Mesenchymal stem cell (in vitro differentiated cells and primary cell): ENCODE measurements at regions not wholly inside any gene's neighbourhood (a gene's known extent, or its start where the extent isn't known, plus 50 kb on each side); places are given as distances from the start of the nearest gene placed in this dataset.
A peak's percentile ranks its signal among the peaks of the same experiment; 100 is the strongest.
"Not testable (repeated sequence)": the region's sequence is repeated elsewhere in the genome, so short reads cannot be mapped to it uniquely, and the experiment has no call there.

Experiments used
- DNase-seq: peaks from one replicate; pipeline ENCODE4 v3.0.0-alpha.2; 2013
- H2AFZ ChIP-seq: one replicate; pipeline ENCODE4 v1.6.1; 2013; ENCODE audit warnings: low read depth, mild to moderate bottlenecking, control low read depth, inconsistent platforms, low read length, moderate library complexity
- H2AK5ac ChIP-seq: 2 replicates; pipeline ENCODE4 v1.6.1; 2013; ENCODE audit warnings: low read length, moderate library complexity, mild to moderate bottlenecking, inconsistent platforms; ENCODE audit not compliant: severe bottlenecking
- H2BK120ac ChIP-seq: one replicate; pipeline ENCODE4 v1.6.1; 2013; ENCODE audit warnings: low read depth, mild to moderate bottlenecking, inconsistent platforms, low read length, moderate library complexity
- H2BK12ac ChIP-seq, 2 experiments: one replicate each; pipeline ENCODE4 v1.6.1; 2013; ENCODE audit warnings: inconsistent platforms in 2 of 2, low read length in 2 of 2, mild to moderate bottlenecking in 2 of 2, moderate library complexity in 2 of 2, control low read depth in 1 of 2
- H2BK15ac ChIP-seq: one replicate; pipeline ENCODE4 v1.6.1; 2013; ENCODE audit warnings: mild to moderate bottlenecking, low read depth, inconsistent platforms; ENCODE audit not compliant: poor library complexity, severe bottlenecking
- H2BK5ac ChIP-seq: 2 replicates; pipeline ENCODE4 v1.6.1; 2013; ENCODE audit warnings: low read depth, mild to moderate bottlenecking, low read length, control low read depth, inconsistent platforms; ENCODE audit not compliant: poor library complexity, severe bottlenecking
- H3K14ac ChIP-seq, 2 experiments: one replicate each; pipeline ENCODE4 v1.6.1; 2013; ENCODE audit warnings: inconsistent platforms in 2 of 2, low read length in 2 of 2, control low read depth in 1 of 2, mild to moderate bottlenecking in 1 of 2, moderate library complexity in 1 of 2
- H3K18ac ChIP-seq, 2 experiments: one replicate each; pipeline ENCODE4 v1.6.1; 2013; ENCODE audit warnings: inconsistent platforms in 2 of 2, low read length in 2 of 2, control low read depth in 1 of 2, low read depth in 1 of 2, mild to moderate bottlenecking in 1 of 2
- H3K23ac ChIP-seq, 2 experiments: one replicate each; pipeline ENCODE4 v1.6.1; 2013; ENCODE audit warnings: inconsistent platforms in 2 of 2, low read length in 2 of 2, mild to moderate bottlenecking in 2 of 2, moderate library complexity in 2 of 2, control low read depth in 1 of 2
- H3K27ac ChIP-seq: 2 replicates; pipeline ENCODE4 v1.5.1; 2013; ENCODE audit warnings: mild to moderate bottlenecking, moderate library complexity, low read length, control low read depth, inconsistent platforms; ENCODE audit not compliant: poor library complexity, severe bottlenecking
- H3K27me3 ChIP-seq, 2 experiments: 2 replicates each; pipeline versions ENCODE4 v1.6.1 to v1.7.0; 2013; ENCODE audit warnings: low read length in 2 of 2, mild to moderate bottlenecking in 2 of 2, moderate library complexity in 2 of 2, control low read depth in 1 of 2, inconsistent platforms in 1 of 2; ENCODE audit not compliant: control insufficient read depth in 1 of 2, insufficient read depth in 1 of 2
- H3K36me3 ChIP-seq, 2 experiments: 2 replicates each; pipeline versions ENCODE4 v1.6.1 to v1.7.0; 2013; ENCODE audit warnings: low read length in 2 of 2, control low read depth in 1 of 2, inconsistent platforms in 1 of 2, low read depth in 1 of 2, mild to moderate bottlenecking in 1 of 2; ENCODE audit not compliant: insufficient read depth in 2 of 2, control insufficient read depth in 1 of 2
- H3K4ac ChIP-seq, 2 experiments: one replicate each; pipeline ENCODE4 v1.6.1; 2013; ENCODE audit warnings: inconsistent platforms in 2 of 2, low read length in 2 of 2, mild to moderate bottlenecking in 2 of 2, moderate library complexity in 2 of 2, control low read depth in 1 of 2, low read depth in 1 of 2
- H3K4me1 ChIP-seq: 2 replicates; pipeline ENCODE4 v1.6.1; 2013; ENCODE audit warnings: low read depth, low read length, control low read depth; ENCODE audit not compliant: control insufficient read depth, insufficient read depth
- H3K4me2 ChIP-seq: 2 replicates; pipeline ENCODE4 v1.6.1; 2013; ENCODE audit warnings: low read length, mild to moderate bottlenecking, inconsistent platforms; ENCODE audit not compliant: poor library complexity, severe bottlenecking
- H3K4me3 ChIP-seq, 2 experiments: 2 replicates each; pipeline versions ENCODE4 v1.5.1 to v1.7.0; 2013; ENCODE audit warnings: low read length in 2 of 2, mild to moderate bottlenecking in 2 of 2, control low read depth in 1 of 2, low read depth in 1 of 2; ENCODE audit not compliant: insufficient read depth in 1 of 2
- H3K79me1 ChIP-seq: replicated peaks from 2 replicates; pipeline ENCODE4 v1.6.1; 2013; ENCODE audit warnings: mild to moderate bottlenecking, control low read depth, low read length, inconsistent platforms; ENCODE audit not compliant: poor library complexity, severe bottlenecking
- H3K9ac ChIP-seq: 2 replicates; pipeline ENCODE4 v1.7.0; 2013; ENCODE audit warnings: mild to moderate bottlenecking, low read length, moderate library complexity
- H3K9me3 ChIP-seq: 2 replicates; pipeline ENCODE4 v1.7.0; 2013; ENCODE audit warnings: mild to moderate bottlenecking, low read length; ENCODE audit not compliant: control insufficient read depth
- H4K8ac ChIP-seq: one replicate; pipeline ENCODE4 v1.6.1; 2013; ENCODE audit warnings: inconsistent platforms, mild to moderate bottlenecking, low read length, moderate library complexity
- H4K91ac ChIP-seq: one replicate; pipeline ENCODE4 v1.6.1; 2013; ENCODE audit warnings: mild to moderate bottlenecking, low read length, inconsistent platforms
- WGBS: methylation state at CpG from one replicate; pipeline ENCODE4 v1.1.7; 2013; ENCODE audit warnings: mixed read lengths; 5-methylcytosine and 5-hydroxymethylcytosine counted together

DNA sequence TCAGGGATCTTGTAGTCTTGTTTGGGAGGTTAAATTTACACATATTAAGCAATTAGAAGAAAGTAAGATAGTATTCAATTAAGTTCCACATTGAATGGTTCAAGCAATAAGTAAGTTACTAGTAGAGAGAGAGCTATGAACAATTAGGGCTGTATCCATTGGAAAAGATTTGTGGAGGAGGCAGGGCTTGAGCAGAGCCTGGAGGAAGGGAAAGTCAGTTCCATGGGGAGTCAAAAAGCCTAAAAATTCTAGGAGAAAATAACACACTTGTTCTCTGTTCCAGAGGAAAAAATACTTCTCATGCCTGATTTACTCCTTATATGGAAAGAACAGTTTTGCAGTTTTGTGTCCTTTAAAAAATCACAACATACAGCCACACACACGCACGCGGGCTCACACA, 730.0 kb downstream of the PRIM2 start:
- H3K4ac ChIP-seq, H3K23ac ChIP-seq, H2BK5ac ChIP-seq, H4K8ac ChIP-seq, H3K4me1 ChIP-seq, H3K18ac ChIP-seq, H3K27ac ChIP-seq, H2BK120ac ChIP-seq, H3K27me3 ChIP-seq, H3K36me3 ChIP-seq, H2BK12ac ChIP-seq, H2AFZ ChIP-seq, H3K4me3 ChIP-seq, H2BK15ac ChIP-seq, H3K14ac ChIP-seq, H3K79me1 ChIP-seq, H3K9me3 ChIP-seq, H4K91ac ChIP-seq, DNase-seq, H3K4me2 ChIP-seq, H3K9ac ChIP-seq, H2AK5ac ChIP-seq: not testable (repeated sequence)
- WGBS, result 77% methylated on average over 3 of the region's 3 CpGs

DNA sequence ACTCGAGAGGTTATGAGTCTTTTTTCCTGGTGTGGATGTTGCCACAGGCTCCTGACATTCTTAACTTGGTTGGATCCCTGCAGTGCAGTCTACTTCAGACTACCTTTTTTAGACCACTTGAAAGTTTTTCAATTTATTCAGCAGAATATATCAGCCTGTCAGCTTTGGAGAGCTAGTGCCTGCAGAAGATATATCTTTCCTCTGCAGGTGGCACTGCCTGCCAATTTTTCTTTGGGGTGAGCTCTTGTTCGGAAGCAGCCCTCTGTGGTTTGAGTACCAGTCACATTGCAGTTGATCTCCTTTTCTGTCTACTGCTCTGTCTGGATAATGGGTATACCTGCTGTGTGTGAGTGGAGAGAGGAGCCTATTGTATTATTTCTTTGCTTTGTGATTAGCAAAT, 730.4 kb downstream of the PRIM2 start:
- H3K4me1 ChIP-seq, H3K36me3 ChIP-seq: not testable (repeated sequence)
- WGBS, result 41% methylated on average over 2 of the region's 2 CpGs

DNA sequence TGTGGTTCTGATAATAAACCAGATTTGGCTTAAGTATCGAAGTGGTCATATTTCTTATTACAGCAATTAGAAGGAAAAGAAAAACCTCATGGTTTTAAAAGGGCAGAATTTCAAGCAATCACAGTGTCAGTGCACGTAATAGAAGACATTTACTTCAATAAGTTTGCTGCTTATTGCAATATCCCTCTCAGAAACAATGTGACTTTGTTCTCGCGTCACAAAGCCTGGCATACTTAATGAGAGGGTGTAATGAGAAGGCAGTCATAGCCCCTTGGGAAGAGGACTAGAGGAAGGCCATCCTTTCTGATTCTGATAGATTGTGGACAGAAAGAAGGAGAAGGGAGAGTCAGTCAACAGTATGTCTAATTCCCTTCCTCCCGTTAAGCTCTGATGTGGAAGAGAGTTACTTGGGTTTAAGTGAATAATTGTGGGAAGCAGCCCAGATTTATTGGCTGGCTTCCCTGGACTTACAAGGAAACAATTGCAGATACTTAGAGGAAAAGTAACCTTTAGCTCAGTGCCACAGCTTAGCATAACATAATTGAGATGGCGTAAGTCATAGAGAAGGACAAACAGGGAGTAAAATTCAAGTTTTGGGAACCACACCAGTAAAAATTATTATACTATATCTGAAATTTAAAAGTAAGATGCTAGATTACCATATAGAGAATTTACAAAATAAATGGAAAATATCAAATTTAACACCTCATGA, 738.2 kb downstream of the PRIM2 start:
- H2AFZ ChIP-seq, H3K79me1 ChIP-seq, H3K27me3 ChIP-seq, H2BK12ac ChIP-seq, H3K9me3 ChIP-seq, H3K9ac ChIP-seq, DNase-seq, H2BK5ac ChIP-seq, H2BK120ac ChIP-seq, H3K14ac ChIP-seq, H3K4ac ChIP-seq, H4K91ac ChIP-seq, H3K4me3 ChIP-seq, H3K4me1 ChIP-seq, H2AK5ac ChIP-seq, H3K18ac ChIP-seq, H4K8ac ChIP-seq, H3K36me3 ChIP-seq, H3K23ac ChIP-seq, H2BK15ac ChIP-seq, H3K27ac ChIP-seq, H3K4me2 ChIP-seq: not testable (repeated sequence)
- no CpG with 5 or more reads among the region's 6 CpGs for WGBS

More for the DNA sequence above, 730.4 kb downstream of the PRIM2 start:
- not testable (repeated sequence) for H3K4me3 ChIP-seq, H2BK15ac ChIP-seq, DNase-seq, H2AFZ ChIP-seq, H3K18ac ChIP-seq, H3K4ac ChIP-seq, H2AK5ac ChIP-seq, H3K9me3 ChIP-seq, H3K23ac ChIP-seq, H3K14ac ChIP-seq, H2BK5ac ChIP-seq, H4K91ac ChIP-seq, H3K27me3 ChIP-seq, H3K4me2 ChIP-seq, H3K79me1 ChIP-seq, H3K9ac ChIP-seq, H2BK12ac ChIP-seq, H2BK120ac ChIP-seq, H4K8ac ChIP-seq, H3K27ac ChIP-seq

- not testable (repeated sequence) for DNase-seq, H4K91ac ChIP-seq, H3K4me3 ChIP-seq, H3K4ac ChIP-seq, H3K23ac ChIP-seq, H3K27me3 ChIP-seq, H2BK12ac ChIP-seq, H3K18ac ChIP-seq, H4K8ac ChIP-seq, H3K4me1 ChIP-seq, H3K4me2 ChIP-seq, H3K79me1 ChIP-seq, H2BK15ac ChIP-seq, H2AFZ ChIP-seq, H3K36me3 ChIP-seq, H3K27ac ChIP-seq, H2BK120ac ChIP-seq, H2BK5ac ChIP-seq, H3K9me3 ChIP-seq, H2AK5ac ChIP-seq, H3K14ac ChIP-seq
- H3K9ac ChIP-seq, result peak overlapping the region; percentile 33
- WGBS, result 45% methylated on average over 1 of the region's 1 CpG
Measured at GRCh38 chr6:58059701-58060100, 742.3 kb downstream of the PRIM2 start.
